Endothelial cell (in vitro differentiated cells): ENCODE measurements at regions not wholly inside any gene's neighbourhood (a gene's known extent, or its start where the extent isn't known, plus 50 kb on each side); places are given as distances from the start of the nearest gene placed in this dataset.

Experiments used
- DNase-seq: peaks from one replicate; pipeline ENCODE4 v3.0.0; 2021; ENCODE audit warnings: low spot score
- H3K27ac Mint-ChIP-seq: one replicate; pipeline ENCODE4 v1.8.0; 2021; ENCODE audit warnings: mixed read lengths, inconsistent platforms; ENCODE audit not compliant: unreplicated experiment
- H3K27me3 Mint-ChIP-seq: one replicate; pipeline ENCODE4 v1.8.0; 2021; ENCODE audit warnings: mild to moderate bottlenecking, moderate library complexity, mixed read lengths, inconsistent platforms; ENCODE audit not compliant: unreplicated experiment
- H3K36me3 Mint-ChIP-seq: one replicate; pipeline ENCODE4 v1.8.0; 2021; ENCODE audit warnings: mild to moderate bottlenecking, low read depth, mixed read lengths, inconsistent platforms; ENCODE audit not compliant: unreplicated experiment
- H3K4me1 Mint-ChIP-seq: one replicate; pipeline ENCODE4 v1.8.0; 2021; ENCODE audit warnings: mild to moderate bottlenecking, mixed read lengths, inconsistent platforms; ENCODE audit not compliant: unreplicated experiment
- H3K4me3 Mint-ChIP-seq: one replicate; pipeline ENCODE4 v1.8.0; 2021; ENCODE audit warnings: mild to moderate bottlenecking, mixed read lengths, inconsistent platforms; ENCODE audit not compliant: unreplicated experiment
- H3K9me3 Mint-ChIP-seq: one replicate; pipeline ENCODE4 v1.8.0; 2021; ENCODE audit warnings: mixed read lengths, inconsistent platforms; ENCODE audit not compliant: unreplicated experiment
- CTCF ChIP-seq: fragments of 200-600 bp; sonication (generic); IDR thresholded peaks from one replicate; pipeline ENCODE4 v1.5.0; 2021; ENCODE audit warnings: antibody characterized with exemption; ENCODE audit not compliant: unreplicated experiment

- no peaks in the 10 kb centered on the region for H3K4me1 Mint-ChIP-seq
These were observed 1548.9 kb upstream of the PCDH20 start for GRCh38 chr13:62964522-62964921.

GRCh38 chr13:62960723-62961122, 1545.1 kb upstream of the PCDH20 start:
- H3K36me3 Mint-ChIP-seq, result no peaks in the 10 kb centered on the region
- no peak overlapping the region for H3K4me3 Mint-ChIP-seq
- H3K4me1 Mint-ChIP-seq, result no peaks in the 10 kb centered on the region
- no peak for TF ChIP-seq CTCF
- no peak overlapping the region for H3K27ac Mint-ChIP-seq
- H3K9me3 Mint-ChIP-seq, result no peaks in the 10 kb centered on the region
- no peak for DNase-seq
- no peaks in the 10 kb centered on the region for H3K27me3 Mint-ChIP-seq

More at GRCh38 chr13:62964522-62964921, 1548.9 kb upstream of the PCDH20 start:
- Mint-ChIP-seq H3K27me3 (no peaks in the 10 kb centered on the region), H3K27ac (no peak overlapping the region), H3K9me3 (no peaks in the 10 kb centered on the region), H3K4me3 (no peak overlapping the region), H3K36me3 (no peaks in the 10 kb centered on the region)
- no peak for TF ChIP-seq CTCF
- no peak for DNase-seq

GRCh38 chr13:62933809-62934208, 1518.2 kb upstream of the PCDH20 start:
- Mint-ChIP-seq H3K27me3 (no peaks in the 10 kb centered on the region), H3K27ac (no peak overlapping the region), H3K9me3 (no peaks in the 10 kb centered on the region), H3K4me1 (no peaks in the 10 kb centered on the region), H3K4me3 (no peak overlapping the region), H3K36me3 (no peaks in the 10 kb centered on the region)
- DNase-seq, result no peak
- no peak for TF ChIP-seq CTCF

- no peak overlapping the region for H3K27ac Mint-ChIP-seq
- no peaks in the 10 kb centered on the region for H3K27me3 Mint-ChIP-seq
- DNase-seq, result no peak
- no peak overlapping the region for H3K4me3 Mint-ChIP-seq
- H3K9me3 Mint-ChIP-seq, result no peaks in the 10 kb centered on the region
- H3K4me1 Mint-ChIP-seq, result no peaks in the 10 kb centered on the region
- no peak for TF ChIP-seq CTCF
- H3K36me3 Mint-ChIP-seq, result no peaks in the 10 kb centered on the region
These were observed 1516.7 kb upstream of the PCDH20 start for GRCh38 chr13:62932256-62932883.

GRCh38 chr13:62931853-62932252, 1516.2 kb upstream of the PCDH20 start:
- no peak for TF ChIP-seq CTCF
- DNase-seq, result no peak
- H3K27me3 Mint-ChIP-seq, result no peaks in the 10 kb centered on the region
- H3K27ac Mint-ChIP-seq, result no peak overlapping the region
- no peaks in the 10 kb centered on the region for H3K4me1 Mint-ChIP-seq
- H3K9me3 Mint-ChIP-seq, result no peaks in the 10 kb centered on the region
- H3K36me3 Mint-ChIP-seq, result no peaks in the 10 kb centered on the region
- H3K4me3 Mint-ChIP-seq, result no peak overlapping the region
